DMS153 treated with DMSO at 0.1 percent for 48 hours (cell line): ENCODE measurements at regions not wholly inside any gene's neighbourhood (a gene's known extent, or its start where the extent isn't known, plus 50 kb on each side); places are given as distances from the start of the nearest gene placed in this dataset.
A peak's percentile ranks its signal among the peaks of the same experiment; 100 is the strongest.
"Not testable (repeated sequence)": the region's sequence is repeated elsewhere in the genome, so short reads cannot be mapped to it uniquely, and the experiment has no call there.

ENCODE experiments used
- DNase-seq: peaks from one replicate; lab custom pipeline; 2025; ENCODE audit not compliant: unreplicated experiment; lab: John Stamatoyannopoulos, UW

DNA sequence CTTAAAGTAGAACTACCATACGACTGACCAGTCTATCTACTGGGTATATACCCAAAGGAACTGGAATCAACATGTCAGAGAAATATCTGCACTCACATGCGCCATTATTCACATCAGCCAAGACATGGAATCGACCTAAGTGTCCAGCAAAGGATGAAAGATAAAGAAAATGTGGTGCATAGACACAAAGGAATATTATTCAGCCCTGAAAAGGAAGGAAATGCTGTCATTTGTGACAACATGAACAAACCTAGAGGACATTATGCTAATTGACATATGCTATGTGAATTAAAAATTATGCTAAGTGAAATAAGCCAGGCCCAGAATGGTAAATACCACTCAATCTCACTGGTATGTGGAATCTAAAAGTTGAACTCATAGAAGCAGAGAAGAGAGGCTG lies 123.7 kb downstream of the KLF6 start:
- no peak for DNase-seq

DNA sequence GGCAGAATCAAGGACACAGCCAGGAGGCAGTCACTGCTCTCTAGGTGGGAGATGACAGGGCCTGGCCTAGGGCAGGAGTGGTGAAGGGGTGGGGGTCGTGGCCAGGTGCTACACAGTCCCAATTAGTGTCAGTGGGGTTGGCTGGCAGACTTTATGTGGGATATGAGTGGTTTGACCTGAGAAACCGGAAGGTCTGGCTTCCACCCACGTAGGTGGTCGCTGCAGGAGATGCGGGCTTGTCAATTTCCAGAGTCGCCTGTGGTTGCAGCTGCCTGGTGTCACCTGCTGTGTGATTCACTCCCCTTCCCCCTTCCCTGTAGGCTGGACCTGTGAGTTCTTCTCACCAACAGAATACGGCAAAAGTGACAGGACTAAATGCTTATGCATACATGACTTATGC lies 124.3 kb downstream of the KLF6 start:
- no peak for DNase-seq

DNA sequence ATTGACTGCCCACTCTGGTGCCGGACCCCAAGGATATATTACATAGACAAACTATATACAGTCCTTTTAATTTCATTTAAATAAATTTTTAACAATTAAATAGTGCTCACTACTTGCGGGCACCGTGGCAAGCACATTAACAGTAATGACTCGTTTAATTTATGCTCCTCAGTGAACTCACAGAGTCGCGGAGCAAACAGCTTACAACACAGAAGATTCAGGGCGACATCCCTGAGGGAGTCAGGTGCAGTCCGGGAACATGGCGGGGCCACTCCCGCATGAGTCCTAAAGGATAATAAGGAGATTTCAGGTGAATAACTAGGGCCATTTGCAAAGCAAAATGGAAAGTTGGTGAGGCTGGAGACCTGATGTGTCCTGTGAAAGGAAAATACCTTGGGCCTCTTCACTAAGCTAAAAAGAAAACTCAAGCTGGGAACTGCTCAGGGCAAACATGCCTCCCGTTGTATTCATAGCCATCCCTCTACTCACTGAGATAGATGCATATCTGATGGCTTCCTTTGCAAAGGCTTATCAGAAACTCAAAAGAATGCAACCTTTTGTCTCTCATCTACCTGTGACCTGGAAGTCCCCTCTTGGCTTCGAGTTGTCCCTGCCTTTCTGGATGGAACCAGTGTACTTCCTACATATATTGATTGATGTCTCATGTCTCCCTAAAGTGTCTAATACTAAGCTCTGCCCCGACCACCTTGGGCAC lies 125.6 kb downstream of the KLF6 start:
- no peak for DNase-seq

DNA sequence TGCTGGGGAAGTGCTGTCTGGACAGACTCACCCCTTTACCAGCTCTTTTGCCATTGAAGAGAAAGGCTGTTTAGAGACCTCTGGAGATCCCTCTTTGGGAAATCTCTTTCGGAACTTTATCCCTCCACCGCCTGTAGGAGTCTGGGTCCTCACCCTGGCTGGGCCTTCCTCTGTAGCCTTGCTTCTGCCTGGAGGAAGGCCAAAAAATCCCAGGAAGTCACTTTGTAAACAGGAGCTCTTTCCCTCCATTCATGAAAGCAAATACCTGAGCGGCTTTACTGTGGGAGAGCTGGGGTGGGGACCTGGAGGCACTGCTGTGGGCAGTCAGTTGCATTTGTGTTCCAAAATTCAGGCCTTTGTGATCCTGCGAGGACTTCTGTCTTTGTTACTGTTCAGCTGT lies 126.2 kb downstream of the KLF6 start:
- DNase-seq, result peak; percentile 9

DNA sequence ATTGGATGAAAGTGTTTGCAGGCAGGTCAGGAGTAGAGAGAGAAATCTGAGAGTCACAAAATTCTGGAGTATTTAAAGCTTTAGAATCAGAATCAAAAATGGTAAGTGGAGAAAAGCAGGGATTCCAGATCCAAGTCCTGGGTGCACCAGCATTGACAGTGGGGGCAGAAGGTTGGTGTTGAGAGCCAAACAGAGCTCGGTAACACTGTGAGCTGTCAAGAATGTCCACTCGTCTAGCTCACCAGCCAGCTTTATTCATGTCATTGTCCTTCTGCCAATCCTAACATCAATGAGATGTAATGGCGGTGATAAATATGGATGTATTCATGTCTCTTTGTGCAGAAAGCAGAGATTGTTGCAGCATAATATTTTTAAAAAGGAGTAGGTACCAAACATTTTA lies 128.8 kb downstream of the KLF6 start:
- no peak for DNase-seq

DNA sequence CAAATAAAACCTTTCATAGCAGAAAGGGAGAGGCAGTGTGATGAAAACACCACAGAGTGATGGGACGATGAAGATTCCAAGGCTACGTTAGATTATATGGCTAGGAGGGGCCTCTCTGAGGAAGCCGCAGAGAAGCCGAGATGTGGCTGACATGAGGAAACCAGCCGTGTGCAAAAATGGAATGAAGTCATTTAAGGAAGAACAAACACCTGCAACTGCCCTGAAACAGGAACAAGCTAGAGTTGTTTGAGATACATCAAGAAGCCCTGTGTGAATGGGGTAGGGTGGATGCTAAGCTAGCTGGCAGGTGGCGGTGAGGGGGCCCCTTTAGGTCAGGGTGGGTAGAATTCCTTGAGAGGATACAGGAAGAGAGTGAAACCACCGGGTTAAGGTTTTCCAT lies 129.5 kb downstream of the KLF6 start:
- no peak for DNase-seq

DNA sequence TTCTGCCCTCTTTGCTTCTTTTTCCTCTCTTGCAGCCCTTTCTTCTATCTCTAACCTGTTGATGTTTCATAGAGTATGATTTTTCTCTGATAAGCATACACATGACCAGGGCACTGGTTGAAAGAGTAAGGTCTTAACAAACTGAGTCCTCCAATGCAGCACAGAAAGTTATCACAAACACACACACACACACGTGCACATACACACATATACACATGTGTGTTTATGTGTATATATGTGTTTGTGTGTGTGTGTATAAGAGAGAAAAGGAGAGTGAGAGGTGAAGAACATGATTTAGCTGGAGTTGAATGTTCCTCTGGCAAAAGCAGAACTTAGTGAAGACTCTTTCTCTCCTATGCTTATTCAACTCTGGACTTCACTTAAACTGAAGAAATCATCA lies 130.0 kb downstream of the KLF6 start:
- DNase-seq, result no peak

DNA sequence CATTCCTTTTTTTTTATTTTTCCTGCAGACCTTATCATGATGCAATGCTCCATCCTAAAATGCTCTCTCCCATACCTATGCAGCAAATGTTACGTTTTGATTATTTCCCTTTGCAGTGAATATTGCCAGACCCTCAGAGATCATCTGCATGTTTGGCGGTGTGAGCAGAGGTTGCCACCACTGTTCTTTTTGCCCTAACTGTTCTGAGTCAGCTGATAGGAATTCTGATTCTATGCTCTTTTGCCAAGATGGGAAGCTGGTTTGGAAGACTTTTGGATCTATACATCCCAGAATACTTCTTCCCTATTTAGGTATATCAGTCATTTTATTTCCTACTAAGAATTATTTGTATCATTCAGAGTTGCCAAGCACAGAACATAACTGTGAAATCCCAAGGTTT lies 130.5 kb downstream of the KLF6 start:
- DNase-seq, result no peak

DNA sequence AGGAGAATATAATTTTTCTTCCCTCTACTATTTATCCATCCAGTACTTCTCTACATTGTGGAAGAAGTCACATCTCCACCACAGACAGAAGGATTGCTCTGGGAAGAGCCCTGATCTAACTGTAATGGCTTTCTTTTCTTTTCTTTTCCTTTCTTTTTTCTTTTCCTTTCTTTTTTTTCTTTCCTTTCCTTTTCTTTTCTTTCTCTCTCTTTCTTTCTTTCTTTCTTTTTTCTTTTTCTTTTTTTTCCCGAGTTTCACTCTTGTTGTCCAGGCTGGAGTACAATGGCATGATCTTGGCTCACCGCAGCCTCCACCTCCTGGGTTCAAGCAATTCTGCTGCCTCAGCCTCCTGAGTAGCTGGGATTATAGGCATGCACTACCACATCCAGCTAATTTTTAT lies 131.7 kb downstream of the KLF6 start:
- not testable (repeated sequence) for DNase-seq

DNA sequence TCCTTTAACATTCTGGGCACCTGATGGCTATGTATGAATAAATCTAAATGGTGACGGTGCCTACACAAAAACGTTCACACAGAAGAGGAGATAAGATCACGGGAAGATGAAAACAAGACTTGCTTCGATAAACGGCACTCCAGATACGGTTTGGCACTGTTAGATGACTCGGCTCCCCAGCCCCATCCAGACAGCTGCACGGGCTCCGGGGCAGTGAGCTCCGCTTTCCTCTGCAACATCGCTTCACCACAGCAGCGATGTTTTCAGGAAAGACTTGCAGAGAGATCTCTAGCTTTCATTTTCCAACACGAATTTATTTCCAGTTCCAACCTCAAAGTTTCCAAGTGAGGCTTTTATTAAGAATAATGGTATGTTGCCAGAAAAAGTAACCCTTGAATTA lies 132.1 kb downstream of the KLF6 start:
- DNase-seq, result no peak

DNA sequence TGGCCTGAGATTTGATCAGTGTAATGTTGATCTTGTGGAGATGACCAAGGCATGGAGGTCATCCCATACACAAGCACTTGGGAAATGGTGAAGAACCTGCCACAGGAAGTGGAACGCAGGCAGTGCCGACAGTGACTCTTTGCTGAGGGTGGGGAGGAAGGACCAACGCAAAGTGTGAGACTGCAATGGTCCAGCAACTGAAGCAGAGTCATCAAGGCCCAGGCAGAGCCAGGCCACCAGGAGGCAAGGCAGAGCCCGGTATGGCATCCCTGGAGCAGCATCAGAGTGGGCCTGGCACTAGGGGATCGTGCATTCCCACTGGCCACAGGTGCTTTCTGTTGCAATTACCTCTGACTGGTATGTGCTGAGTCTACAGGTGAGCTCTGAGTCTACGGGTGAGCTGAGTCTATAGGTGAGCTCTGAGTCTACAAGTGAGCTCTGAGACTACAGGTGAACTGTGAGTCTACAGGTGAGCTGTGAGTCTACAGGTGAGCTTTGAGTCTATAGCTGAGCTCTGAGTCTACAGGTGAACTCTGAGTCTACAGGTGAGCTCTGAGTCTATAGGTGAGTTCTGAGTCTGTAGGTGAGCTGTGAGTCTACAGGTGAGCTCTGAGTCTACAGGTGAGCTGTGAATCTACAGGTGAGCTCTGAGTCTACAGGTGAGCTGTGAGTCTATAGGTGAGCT lies 132.9 kb downstream of the KLF6 start:
- DNase-seq, result no peak

DNA sequence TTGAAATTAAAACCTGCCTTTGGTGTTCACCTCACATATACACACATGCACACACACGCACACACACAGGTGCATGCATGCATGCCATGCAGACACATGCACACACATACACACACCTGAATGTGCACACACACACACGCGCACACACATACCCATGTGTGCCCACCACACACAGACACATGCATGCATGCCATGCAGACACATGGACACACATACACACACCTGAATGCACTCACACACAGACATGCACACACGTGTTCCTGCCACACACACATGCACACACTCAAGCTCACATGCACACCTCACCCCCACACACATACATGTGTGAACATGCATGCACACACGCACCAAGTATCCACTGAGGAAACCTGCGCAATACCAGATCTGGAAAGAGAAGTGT lies 136.4 kb downstream of the KLF6 start:
- no peak for DNase-seq

DNA sequence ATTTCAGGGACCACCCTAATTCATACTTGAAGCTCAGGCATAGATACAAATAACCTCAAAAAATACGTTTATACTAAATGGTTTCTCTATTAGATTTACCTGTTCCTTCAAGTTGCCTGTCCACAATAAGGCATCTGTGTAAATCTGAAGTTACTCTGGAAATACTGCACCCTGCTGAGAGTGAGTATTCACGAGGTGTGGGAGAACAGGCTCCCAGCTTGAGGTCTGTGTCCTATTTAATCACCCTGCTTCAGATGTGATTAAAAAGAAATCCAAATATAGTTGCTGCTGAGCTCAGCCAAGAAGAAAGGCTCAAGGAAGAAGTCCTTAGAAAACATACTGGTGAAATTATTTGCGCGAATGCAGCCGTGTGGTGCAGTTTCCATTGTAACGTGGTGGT lies 136.8 kb downstream of the KLF6 start:
- no peak for DNase-seq

DNA sequence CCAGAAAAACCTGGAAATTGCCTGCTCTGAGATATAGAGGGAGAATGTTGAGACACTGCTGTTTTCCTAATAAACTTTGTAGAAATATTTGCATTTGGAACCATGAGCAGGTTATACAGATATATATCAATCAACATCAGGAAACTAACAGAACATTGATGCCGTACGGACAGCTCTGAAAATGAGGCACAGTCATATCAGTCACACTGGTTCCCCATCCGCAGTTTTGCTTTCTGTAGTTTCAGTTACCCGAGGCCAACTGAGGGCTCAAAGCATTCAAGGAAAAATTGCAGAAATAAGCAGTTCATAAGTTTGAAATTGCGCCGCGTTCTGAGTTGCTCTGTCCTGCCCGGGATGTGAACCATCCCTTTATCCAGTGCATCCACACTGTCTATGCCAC lies 137.9 kb downstream of the KLF6 start:
- no peak for DNase-seq

DNA sequence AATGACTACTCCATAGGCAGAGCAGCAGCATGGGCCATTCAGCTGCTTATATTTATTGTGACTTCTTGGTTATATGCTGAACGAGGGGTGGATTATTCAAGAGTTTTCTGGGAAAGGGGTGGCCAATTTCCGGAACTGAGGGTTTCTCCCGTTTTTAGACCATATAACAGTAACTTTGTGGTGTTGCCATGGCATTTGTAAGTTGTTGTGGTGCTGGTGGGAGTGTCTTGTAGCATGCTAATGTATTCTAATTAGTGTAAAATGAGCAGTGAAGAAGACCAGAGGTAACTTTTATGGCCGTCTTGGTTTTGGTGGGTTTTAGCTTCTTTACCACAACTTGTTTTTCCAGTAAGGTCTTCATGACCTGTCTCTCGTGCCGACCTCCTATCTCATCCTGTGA lies 139.6 kb downstream of the KLF6 start:
- DNase-seq, result no peak

DNA sequence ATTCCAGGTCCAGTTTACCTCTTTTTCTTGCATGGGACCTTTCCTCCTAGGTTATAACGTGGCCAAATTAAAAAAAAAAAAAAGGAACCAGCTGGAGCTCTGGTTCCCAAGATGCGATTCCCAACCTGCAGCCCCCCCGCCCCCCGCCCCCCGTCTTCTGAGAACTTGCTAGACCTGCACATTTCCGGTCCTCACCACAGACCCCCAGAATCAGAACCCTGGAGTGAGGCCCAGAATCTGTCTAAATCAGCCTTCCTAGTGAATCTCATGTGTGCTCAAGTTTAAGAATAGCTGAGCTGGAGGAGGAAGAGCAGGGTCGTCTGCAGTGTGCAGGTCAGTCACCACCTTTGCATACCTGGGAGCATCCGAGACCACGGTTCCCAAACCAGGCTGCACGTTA lies 144.2 kb downstream of the KLF6 start:
- no peak for DNase-seq

DNA sequence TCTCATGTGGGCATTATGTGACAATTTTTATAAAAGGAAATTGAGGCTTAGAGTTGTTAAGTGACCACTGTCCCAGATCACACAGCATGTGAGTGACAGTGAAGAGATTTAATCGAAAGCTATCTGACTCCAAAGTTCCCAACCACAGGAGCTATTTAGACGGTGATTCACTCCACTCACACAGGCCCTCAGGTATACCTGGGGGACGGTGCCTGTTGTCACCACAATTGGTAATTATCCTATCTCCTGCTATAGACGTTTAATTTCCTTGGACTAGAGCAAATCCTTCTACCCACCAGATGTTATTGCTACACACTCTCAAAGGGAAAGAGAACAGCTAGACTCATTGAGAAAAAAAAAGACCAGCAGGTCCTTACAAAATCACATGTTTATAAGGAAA lies 145.5 kb downstream of the KLF6 start:
- no peak for DNase-seq

DNA sequence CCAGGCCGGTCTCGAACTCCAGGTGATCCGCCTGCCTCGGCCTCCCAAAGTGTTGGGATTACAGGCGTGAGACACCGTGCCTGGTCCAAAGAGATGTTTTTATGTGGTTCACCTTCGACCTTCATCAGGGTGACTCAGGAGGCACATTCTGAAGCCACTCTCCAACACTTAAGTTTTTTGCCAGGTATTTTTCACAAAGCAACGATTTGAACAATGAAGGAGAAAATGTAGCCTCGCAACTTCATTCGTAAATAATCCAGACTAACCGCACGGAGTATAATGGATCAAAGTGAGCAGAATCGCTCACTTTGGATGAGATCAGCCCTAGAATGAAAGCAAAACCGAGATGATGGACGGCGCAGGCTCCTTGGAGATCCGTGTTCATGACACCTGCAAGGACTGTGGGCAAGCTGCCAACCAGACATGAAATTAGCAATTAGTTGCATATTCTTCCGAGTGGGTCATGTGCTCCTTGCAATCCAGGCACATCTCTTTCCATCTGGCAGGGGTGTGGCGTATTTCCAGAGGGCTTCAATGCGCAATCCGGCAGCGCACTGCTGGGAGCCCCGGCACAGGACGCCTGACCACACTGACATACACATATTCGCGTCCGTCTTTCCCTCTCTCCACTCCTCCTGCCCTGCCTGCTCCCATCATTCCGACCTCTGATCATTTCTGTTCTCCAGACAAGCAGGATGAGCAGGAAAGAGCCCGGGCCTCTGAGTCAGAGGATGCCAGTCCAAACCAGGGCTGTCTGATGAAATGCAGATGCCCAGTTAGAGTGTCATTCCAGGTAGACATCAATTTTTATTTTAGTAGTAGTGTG lies 148.4 kb downstream of the KLF6 start:
- DNase-seq, result no peak

DNA sequence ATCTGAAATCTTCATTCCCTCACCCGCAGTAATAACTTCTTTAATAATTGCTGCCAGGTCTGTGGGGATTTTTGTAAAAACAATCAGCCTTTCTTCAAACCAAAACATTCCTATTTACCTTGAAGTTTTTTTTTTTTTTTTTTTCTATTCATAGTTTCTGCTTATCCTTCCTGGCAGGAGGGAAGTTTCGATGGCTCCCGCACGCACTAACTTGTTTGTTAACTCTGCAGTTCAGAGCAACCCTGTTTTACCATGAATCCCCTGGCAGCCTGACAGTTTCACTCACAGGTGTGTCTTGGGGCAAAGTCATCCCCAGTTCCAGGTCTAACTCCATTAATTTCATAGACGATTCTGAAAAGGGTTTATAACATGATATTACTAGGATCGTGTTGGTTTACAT lies 149.3 kb downstream of the KLF6 start:
- no peak for DNase-seq

DNA sequence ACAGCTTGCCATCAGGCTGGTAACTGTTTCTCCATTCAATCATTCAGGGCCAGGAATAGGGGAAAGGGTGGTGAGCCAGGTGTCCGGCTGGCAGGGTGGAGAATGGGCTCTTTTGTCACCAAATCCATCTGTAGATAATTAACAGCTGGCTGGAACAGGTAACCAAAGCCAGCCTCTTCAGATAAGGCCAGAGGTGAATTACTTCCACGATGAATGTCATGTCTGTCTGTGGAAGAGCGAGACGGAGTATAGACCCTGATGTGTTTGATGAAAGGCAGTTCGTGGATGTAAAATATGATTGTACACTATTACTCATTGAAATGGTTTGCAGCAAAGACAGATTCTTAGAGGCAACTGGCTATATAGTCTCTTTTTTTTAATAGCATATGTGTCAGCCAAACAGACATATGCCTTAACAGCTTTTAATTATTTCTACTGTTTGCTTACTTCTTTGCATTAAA lies 149.8 kb downstream of the KLF6 start:
- no peak for DNase-seq

DNA sequence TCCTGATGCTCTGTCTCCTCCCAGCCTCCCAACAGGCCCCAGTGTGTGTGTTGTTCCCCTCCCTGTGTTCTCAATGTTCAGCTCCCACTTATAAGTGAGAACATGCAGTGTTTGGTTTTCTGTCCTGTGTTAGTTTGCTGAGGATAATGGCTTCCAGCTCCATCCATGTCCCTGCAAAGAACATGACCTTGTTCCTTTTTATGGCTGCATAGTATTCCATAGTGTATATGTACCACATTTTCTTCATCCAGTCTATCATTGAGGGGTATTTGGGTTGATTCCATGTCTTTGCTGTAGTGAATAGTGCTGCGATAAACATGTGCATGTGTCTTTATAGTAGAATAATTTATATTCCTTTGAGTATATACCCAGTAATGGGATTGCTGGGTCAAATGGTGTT lies 150.4 kb downstream of the KLF6 start:
- DNase-seq, result not testable (repeated sequence)

DNA sequence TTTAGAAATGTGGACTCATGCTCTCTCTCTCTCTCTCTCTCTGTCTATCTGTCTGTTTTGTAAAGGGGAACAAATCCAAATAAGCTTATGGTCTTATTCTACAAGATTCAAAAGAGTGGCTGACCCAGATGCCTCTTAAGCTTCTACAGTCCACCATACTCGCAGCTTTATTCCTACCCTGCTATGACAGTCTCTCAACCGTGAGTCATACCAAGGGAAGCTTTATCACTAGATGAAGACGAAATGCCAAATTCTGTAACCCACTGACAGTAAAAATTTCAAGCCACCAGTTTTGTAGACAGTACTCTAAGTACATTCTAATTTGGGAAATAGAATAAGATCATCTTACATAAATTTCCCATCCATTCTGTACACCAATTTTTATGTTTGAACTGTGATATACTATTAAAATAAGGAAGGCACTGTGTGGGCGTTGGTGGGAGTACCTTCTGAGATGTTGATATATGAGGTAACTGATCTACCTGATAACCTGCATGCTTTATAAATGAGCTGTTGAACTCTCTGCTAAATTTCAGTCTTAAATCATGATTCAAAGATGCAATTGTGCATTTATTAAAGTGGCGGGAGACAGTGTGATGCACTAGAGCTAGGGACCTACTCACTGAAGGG lies 153.2 kb downstream of the KLF6 start:
- DNase-seq, result no peak
